ENCODE measurements at regions not wholly inside any gene's neighbourhood (a gene's known extent, or its start where the extent isn't known, plus 50 kb on each side); places are given as distances from the start of the nearest gene placed in this dataset.

DNA sequence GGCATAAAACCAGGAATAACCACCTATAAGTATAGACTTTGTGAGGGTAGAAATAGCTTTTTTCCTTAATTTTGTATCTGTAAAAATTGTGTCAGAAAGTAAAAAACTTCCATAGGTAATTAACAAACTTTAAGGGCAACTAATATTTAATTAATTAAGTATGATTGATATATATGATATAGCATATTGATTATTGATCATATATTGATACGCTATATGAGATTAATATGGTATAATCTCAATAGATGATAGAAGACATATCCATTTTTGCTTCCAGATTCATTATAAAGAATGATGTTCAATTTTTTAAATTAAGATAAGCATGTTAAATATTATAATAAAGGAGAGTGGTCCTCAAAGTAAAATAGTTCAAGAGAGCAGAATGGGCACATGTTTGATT lies 99.3 kb upstream of the VAV3 start:
- H2AFZ ChIP-seq (ENCODE audit: low read length) = no peak overlapping the region
- H3K4me3 ChIP-seq (ENCODE audit: low read depth, low read length, poor library complexity, severe bottlenecking) = no peak overlapping the region
- H3K79me2 ChIP-seq (ENCODE audit: insufficient read depth, low read length) = no peaks in the 10 kb centered on the region
- no peaks in the 10 kb centered on the region for H3K36me3 ChIP-seq (ENCODE audit: insufficient read depth, low read length)
- H3K9me2 ChIP-seq (ENCODE audit: low read depth, low read length) = no peaks in the 10 kb centered on the region
- no peak overlapping the region for H3K9ac ChIP-seq (ENCODE audit: low read length)
- no peak overlapping the region for H3K27ac ChIP-seq (ENCODE audit: low read depth, low read length, poor library complexity, severe bottlenecking)
- H3F3A ChIP-seq (ENCODE audit: insufficient read depth, low read length) = no peaks in the 10 kb centered on the region
- no peak overlapping the region for H3K4me2 ChIP-seq (ENCODE audit: low read length)
- H3K9me3 ChIP-seq (ENCODE audit: low read length) = no peaks in the 10 kb centered on the region
- no peaks in the 10 kb centered on the region for H3K27me3 ChIP-seq (ENCODE audit: insufficient read depth, low read length)
- TF ChIP-seq EZH2 (IDR thresholded peaks at IDR 0.05; ENCODE audit: borderline replicate concordance, low read length) = no peak
- TF ChIP-seq, protein P1, sequence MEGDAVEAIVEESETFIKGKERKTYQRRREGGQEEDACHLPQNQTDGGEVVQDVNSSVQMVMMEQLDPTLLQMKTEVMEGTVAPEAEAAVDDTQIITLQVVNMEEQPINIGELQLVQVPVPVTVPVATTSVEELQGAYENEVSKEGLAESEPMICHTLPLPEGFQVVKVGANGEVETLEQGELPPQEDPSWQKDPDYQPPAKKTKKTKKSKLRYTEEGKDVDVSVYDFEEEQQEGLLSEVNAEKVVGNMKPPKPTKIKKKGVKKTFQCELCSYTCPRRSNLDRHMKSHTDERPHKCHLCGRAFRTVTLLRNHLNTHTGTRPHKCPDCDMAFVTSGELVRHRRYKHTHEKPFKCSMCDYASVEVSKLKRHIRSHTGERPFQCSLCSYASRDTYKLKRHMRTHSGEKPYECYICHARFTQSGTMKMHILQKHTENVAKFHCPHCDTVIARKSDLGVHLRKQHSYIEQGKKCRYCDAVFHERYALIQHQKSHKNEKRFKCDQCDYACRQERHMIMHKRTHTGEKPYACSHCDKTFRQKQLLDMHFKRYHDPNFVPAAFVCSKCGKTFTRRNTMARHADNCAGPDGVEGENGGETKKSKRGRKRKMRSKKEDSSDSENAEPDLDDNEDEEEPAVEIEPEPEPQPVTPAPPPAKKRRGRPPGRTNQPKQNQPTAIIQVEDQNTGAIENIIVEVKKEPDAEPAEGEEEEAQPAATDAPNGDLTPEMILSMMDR (IDR thresholded peaks at IDR 0.05; ENCODE audit: low read length) = no peak
- H3K4me1 ChIP-seq (ENCODE audit: insufficient read depth, low read length, severe bottlenecking) = no peaks in the 10 kb centered on the region
- H4K20me1 ChIP-seq (ENCODE audit: insufficient read depth, low read length) = no peaks in the 10 kb centered on the region

DNA sequence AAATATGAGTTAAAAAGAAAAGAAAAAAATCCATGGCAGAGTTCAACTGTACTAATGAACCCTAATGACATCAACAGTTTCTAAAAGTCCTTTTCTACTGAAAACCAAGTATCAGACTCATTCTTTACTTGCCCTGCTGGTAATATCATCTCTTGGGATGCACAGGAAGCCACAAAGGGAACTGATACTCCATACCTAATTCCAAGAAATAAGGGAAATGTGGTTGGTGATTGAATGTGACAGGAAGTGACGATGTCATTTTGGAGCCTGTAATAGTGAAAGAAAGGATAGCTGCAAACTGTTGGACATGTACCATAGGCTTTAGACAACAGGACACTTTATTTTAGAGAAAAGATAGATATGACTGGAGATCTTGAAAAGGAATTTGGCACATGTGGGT lies 98.7 kb upstream of the VAV3 start:
- Histone ChIP-seq H3K4me3 (ENCODE audit: low read depth, low read length, poor library complexity, severe bottlenecking) (no peak overlapping the region), H3K9ac (ENCODE audit: low read length) (no peak overlapping the region), H3K4me2 (ENCODE audit: low read length) (no peak overlapping the region), H3F3A (ENCODE audit: insufficient read depth, low read length) (no peaks in the 10 kb centered on the region), H3K27me3 (ENCODE audit: insufficient read depth, low read length) (no peaks in the 10 kb centered on the region), H3K27ac (ENCODE audit: low read depth, low read length, poor library complexity, severe bottlenecking) (no peak overlapping the region), H3K36me3 (ENCODE audit: insufficient read depth, low read length) (no peaks in the 10 kb centered on the region), H2AFZ (ENCODE audit: low read length) (no peak overlapping the region), H4K20me1 (ENCODE audit: insufficient read depth, low read length) (no peaks in the 10 kb centered on the region), H3K9me3 (ENCODE audit: low read length) (no peaks in the 10 kb centered on the region), H3K4me1 (ENCODE audit: insufficient read depth, low read length, severe bottlenecking) (no peaks in the 10 kb centered on the region), H3K9me2 (ENCODE audit: low read depth, low read length) (no peaks in the 10 kb centered on the region), H3K79me2 (ENCODE audit: insufficient read depth, low read length) (no peaks in the 10 kb centered on the region)
- no peak for TF ChIP-seq EZH2 (IDR thresholded peaks at IDR 0.05; ENCODE audit: borderline replicate concordance, low read length)
- TF ChIP-seq, protein P1 (IDR thresholded peaks at IDR 0.05; ENCODE audit: low read length) = no peak

DNA sequence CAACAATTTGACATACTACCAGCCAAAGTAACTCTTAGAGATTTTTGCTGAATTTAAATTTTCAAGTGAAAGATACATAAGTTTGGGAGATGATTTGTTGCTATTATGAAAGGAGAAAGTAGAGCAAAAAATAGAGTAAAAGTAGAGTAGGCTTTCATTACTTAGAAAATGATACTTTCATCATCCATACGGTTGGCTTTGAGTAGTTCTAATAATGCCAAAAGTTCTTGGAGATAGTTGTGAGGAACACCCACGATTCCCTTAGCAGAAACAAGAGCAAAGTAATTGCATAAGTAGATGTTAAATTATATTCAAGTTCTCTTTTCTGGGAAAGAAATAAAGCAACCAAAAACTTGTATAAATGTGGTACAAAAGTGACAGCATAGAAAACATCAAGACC lies 95.0 kb upstream of the VAV3 start:
- Histone ChIP-seq H3K79me2 (ENCODE audit: insufficient read depth, low read length) (no peaks in the 10 kb centered on the region), H2AFZ (ENCODE audit: low read length) (no peak overlapping the region), H3K27ac (ENCODE audit: low read depth, low read length, poor library complexity, severe bottlenecking) (no peak overlapping the region)

More for the DNA sequence above, 95.0 kb upstream of the VAV3 start:
- Histone ChIP-seq H3K9me2 (ENCODE audit: low read depth, low read length) (no peaks in the 10 kb centered on the region), H3K36me3 (ENCODE audit: insufficient read depth, low read length) (no peaks in the 10 kb centered on the region), H3K9me3 (ENCODE audit: low read length) (no peaks in the 10 kb centered on the region), H3K4me3 (ENCODE audit: low read depth, low read length, poor library complexity, severe bottlenecking) (no peak overlapping the region), H3K9ac (ENCODE audit: low read length) (no peak overlapping the region), H3F3A (ENCODE audit: insufficient read depth, low read length) (no peaks in the 10 kb centered on the region), H3K27me3 (ENCODE audit: insufficient read depth, low read length) (no peaks in the 10 kb centered on the region), H4K20me1 (ENCODE audit: insufficient read depth, low read length) (no peaks in the 10 kb centered on the region), H3K4me1 (ENCODE audit: insufficient read depth, low read length, severe bottlenecking) (no peaks in the 10 kb centered on the region), H3K4me2 (ENCODE audit: low read length) (no peak overlapping the region)
- TF ChIP-seq EZH2 (IDR thresholded peaks at IDR 0.05; ENCODE audit: borderline replicate concordance, low read length) = no peak
- TF ChIP-seq, protein P1 (IDR thresholded peaks at IDR 0.05; ENCODE audit: low read length) = no peak

All from OCI-LY1 (cell line).